SK-N-MC (cell line): ENCODE measurements at regions not wholly inside any gene's neighbourhood (a gene's known extent, or its start where the extent isn't known, plus 50 kb on each side); places are given as distances from the start of the nearest gene placed in this dataset.

Source experiments
- EZH2 ChIP-seq: fragments of 200-600 bp; sonication (generic); IDR thresholded peaks from one replicate; pipeline ENCODE4 v1.6.1; 2017; ENCODE audit warnings: antibody characterized with exemption
- FOXP2 ChIP-seq: optimal IDR thresholded peaks from 2 replicates; pipeline ENCODE3; 2011; ENCODE audit warnings: mild to moderate bottlenecking, moderate library complexity; ENCODE audit not compliant: insufficient read depth; ENCODE audit errors: extremely low read length, control extremely low read depth
- POLR2AphosphoS5 ChIP-seq: IDR thresholded peaks from 2 replicates; pipeline ENCODE4 v1.6.1; 2012; ENCODE audit warnings: mild to moderate bottlenecking, low read depth, low read length, borderline replicate concordance

GRCh38 chr14:98334186-98334585 lies 937.8 kb downstream of the BCL11B start:
- no peak for TF ChIP-seq EZH2
- TF ChIP-seq POLR2AphosphoS5: no peak
- TF ChIP-seq FOXP2: no peak
